ENCODE measurements at regions not wholly inside any gene's neighbourhood (a gene's known extent, or its start where the extent isn't known, plus 50 kb on each side); places are given as distances from the start of the nearest gene placed in this dataset.
A peak's percentile ranks its signal among the peaks of the same experiment; 100 is the strongest.

DNA sequence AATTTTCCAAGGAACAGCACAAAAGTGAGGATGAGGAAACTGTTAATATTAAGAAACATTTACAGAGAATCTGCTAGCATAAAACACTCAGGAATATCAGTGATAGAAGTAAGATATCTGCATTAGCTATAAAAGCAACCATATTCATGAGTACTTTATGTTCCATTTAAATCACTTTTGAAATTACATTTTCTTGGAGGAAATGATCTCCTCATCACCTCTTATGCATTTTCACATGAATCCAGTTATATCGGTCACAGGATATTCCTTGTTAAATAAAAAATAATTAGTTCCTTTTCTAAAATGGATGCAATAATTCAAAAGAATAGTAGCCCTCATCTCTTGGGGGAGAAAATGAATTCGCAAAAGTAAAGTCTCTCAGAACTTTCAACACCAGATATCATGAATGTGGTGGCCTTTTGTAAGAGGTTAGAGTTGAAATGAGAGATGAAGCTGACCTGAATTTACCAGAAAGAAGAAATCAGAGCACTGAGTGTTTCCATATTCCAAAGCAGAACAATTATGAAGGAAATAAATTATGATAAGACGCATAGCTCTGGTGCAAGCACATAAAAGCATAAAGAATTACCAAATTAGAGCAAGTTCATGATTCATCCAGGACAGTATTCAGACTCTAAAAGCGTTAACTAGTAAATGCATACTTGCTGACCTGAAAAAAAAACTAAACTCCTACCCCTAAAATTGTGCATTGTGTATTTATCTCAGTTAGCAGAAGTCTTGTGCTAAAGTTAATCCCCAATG, 321.9 kb upstream of the CCDC54 start:
- ATAC-seq (ENCODE audit: low FRiP score) (no peak), DNase-seq (no peak)
- no peak overlapping the region for H3K27ac ChIP-seq (ENCODE audit: low read depth in 1 of 2, low read length in 2 of 2)
- 87 to 91% methylated on average over 4 of the region's 4 CpGs for WGBS, 2 donors
- no peaks in the 10 kb centered on the region for H3K27me3 ChIP-seq (ENCODE audit: control insufficient read depth in 1 of 2, insufficient read depth in 2 of 2, low read length in 1 of 2)
- no peak overlapping the region for H3K4me3 ChIP-seq (ENCODE audit: low read length in 2 of 2)
- no peaks in the 10 kb centered on the region for H3K4me1 ChIP-seq (ENCODE audit: control insufficient read depth in 1 of 2, insufficient read depth in 2 of 2, low read length in 2 of 2)
- intact Hi-C loops (cut with DNase I): no loop called here
- no peaks in the 10 kb centered on the region for H3K36me3 ChIP-seq (ENCODE audit: control insufficient read depth in 1 of 2, insufficient read depth in 2 of 2, low read length in 1 of 2)
- peaks cover 2% of the 10 kb centered on the region for H3K9me3 ChIP-seq (ENCODE audit: control insufficient read depth, low read length)

DNA sequence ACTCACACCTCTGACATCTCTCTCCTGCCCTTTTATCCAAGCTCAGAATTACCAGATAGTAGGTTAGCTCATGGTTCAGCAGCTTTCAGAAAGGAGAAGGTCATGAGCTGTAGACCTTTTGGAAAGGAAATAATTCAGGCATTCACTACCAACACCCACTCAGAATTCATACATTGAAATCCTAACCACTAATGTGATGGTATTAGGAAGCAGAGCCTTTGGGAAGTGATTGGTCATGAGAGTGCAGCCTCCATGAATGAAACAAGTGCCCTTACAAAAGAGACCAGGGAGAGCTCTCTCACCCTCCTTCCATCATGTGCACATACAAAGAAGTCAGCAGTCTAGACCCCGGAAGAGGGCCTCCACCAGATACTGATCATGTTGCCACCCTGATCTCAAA, 315.8 kb upstream of the CCDC54 start:
- H3K4me3 ChIP-seq (ENCODE audit: low read length in 2 of 2): no peak overlapping the region
- H3K4me1 ChIP-seq (ENCODE audit: control insufficient read depth in 1 of 2, insufficient read depth in 2 of 2, low read length in 2 of 2): peaks cover 0 to 5% of the 10 kb centered on the region in 2 donors
- intact Hi-C loops (cut with DNase I): loop anchor here (5.0 kb wide), 2 partner anchors 229 to 234 kb away; no protein-coding TSS in a partner anchor
- no peaks in the 10 kb centered on the region for H3K27me3 ChIP-seq (ENCODE audit: control insufficient read depth in 1 of 2, insufficient read depth in 2 of 2, low read length in 1 of 2)
- DNase-seq (no peak), ATAC-seq (ENCODE audit: low FRiP score) (no peak)
- whole genome bisulfite sequencing, 2 donors: 84 to 97% methylated on average over 1 of the region's 1 CpG
- H3K27ac ChIP-seq (ENCODE audit: low read depth in 1 of 2, low read length in 2 of 2): no peak overlapping the region
- no peaks in the 10 kb centered on the region for H3K36me3 ChIP-seq (ENCODE audit: control insufficient read depth in 1 of 2, insufficient read depth in 2 of 2, low read length in 1 of 2)
- H3K9me3 ChIP-seq (ENCODE audit: control insufficient read depth, low read length): peaks cover 2% of the 10 kb centered on the region

DNA sequence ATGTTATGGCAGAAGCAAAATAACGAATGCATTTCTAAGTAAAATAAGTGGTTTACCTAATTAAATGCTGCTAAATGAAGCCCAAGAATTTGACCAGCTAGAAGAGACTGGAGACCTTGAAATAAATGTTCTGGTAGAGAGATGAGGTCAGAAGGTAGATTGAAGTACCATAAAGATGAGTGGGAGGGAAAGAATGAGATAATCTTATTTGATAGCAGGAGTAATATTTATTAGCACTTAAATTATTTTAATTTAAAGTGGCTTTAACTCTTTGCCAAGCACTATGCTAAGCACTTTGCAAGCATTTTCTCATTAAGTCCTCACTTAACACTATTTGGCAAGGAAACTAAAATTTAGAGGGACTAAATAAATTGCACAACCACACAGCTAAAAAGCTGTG, 314.9 kb upstream of the CCDC54 start:
- WGBS, 2 donors: 87 to 88% methylated on average over 1 of the region's 1 CpG
- Histone ChIP-seq H3K27ac (ENCODE audit: low read depth in 1 of 2, low read length in 2 of 2) (no peak overlapping the region), H3K36me3 (ENCODE audit: control insufficient read depth in 1 of 2, insufficient read depth in 2 of 2, low read length in 1 of 2) (no peaks in the 10 kb centered on the region), H3K9me3 (ENCODE audit: control insufficient read depth, low read length) (peaks cover 2% of the 10 kb centered on the region), H3K4me1 (ENCODE audit: control insufficient read depth in 1 of 2, insufficient read depth in 2 of 2, low read length in 2 of 2) (peaks cover 0 to 5% of the 10 kb centered on the region in 2 donors), H3K4me3 (ENCODE audit: low read length in 2 of 2) (no peak overlapping the region), H3K27me3 (ENCODE audit: control insufficient read depth in 1 of 2, insufficient read depth in 2 of 2, low read length in 1 of 2) (no peaks in the 10 kb centered on the region)
- ATAC-seq (ENCODE audit: low FRiP score): no peak
- no peak for DNase-seq
- intact Hi-C loops (cut with DNase I): loop anchor here (5.0 kb wide), 2 partner anchors 230 to 235 kb away; no protein-coding TSS in a partner anchor

DNA sequence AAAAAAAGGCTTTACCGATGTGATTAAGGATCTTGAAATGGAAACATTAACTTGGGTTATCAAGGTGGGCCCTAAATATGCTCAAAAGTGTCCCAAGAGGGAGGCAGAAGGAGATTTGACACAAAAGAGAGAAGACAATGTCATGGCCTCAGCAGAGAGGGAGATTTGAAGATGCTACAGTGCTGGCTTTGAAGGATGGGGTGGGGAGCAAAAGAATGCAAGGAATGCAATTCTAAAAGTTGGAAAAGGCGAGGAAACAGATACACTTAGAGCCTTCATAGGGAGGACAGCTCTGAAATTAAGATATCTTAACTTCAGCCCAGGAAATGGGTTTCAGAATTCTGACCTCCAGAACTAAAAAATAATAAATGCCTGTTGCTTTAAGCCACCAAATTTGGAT, 314.5 kb upstream of the CCDC54 start:
- 82 to 83% methylated on average over 2 of the region's 2 CpGs for WGBS, 2 donors
- no peaks in the 10 kb centered on the region for H3K27me3 ChIP-seq (ENCODE audit: control insufficient read depth in 1 of 2, insufficient read depth in 2 of 2, low read length in 1 of 2)
- intact Hi-C loops (cut with DNase I): loop anchor here (5.0 kb wide), 2 partner anchors 230 to 235 kb away; no protein-coding TSS in a partner anchor
- peaks cover 0 to 5% of the 10 kb centered on the region in 2 donors for H3K4me1 ChIP-seq (ENCODE audit: control insufficient read depth in 1 of 2, insufficient read depth in 2 of 2, low read length in 2 of 2)
- H3K9me3 ChIP-seq (ENCODE audit: control insufficient read depth, low read length): peaks cover 2% of the 10 kb centered on the region
- no peak for ATAC-seq (ENCODE audit: low FRiP score)
- H3K36me3 ChIP-seq (ENCODE audit: control insufficient read depth in 1 of 2, insufficient read depth in 2 of 2, low read length in 1 of 2): no peaks in the 10 kb centered on the region
- H3K27ac ChIP-seq (ENCODE audit: low read depth in 1 of 2, low read length in 2 of 2): no peak overlapping the region
- no peak for DNase-seq
- H3K4me3 ChIP-seq (ENCODE audit: low read length in 2 of 2): no peak overlapping the region

DNA sequence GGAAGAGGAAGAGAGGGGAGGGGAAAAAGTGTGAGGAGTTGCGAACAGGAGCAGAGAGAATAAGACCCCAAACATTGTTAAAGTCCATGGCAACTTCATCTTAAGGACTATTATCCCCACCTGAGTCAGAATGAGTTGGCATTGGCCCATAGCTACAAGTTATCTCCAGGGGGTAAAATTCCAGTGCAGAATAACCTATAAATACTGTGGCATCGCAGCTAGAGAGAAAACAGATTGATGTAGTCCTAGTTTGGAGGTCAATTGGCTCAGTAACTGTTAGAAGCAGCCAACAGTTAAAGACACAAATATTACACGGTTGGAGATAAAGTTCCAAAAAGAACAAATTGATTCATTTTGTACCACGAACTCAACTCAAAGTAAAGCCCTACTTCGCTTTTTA, 313.9 kb upstream of the CCDC54 start:
- Histone ChIP-seq H3K36me3 (ENCODE audit: control insufficient read depth in 1 of 2, insufficient read depth in 2 of 2, low read length in 1 of 2) (no peaks in the 10 kb centered on the region), H3K27ac (ENCODE audit: low read depth in 1 of 2, low read length in 2 of 2) (no peak overlapping the region), H3K4me3 (ENCODE audit: low read length in 2 of 2) (no peak overlapping the region), H3K4me1 (ENCODE audit: control insufficient read depth in 1 of 2, insufficient read depth in 2 of 2, low read length in 2 of 2) (peaks cover 0 to 5% of the 10 kb centered on the region in 2 donors), H3K27me3 (ENCODE audit: control insufficient read depth in 1 of 2, insufficient read depth in 2 of 2, low read length in 1 of 2) (no peaks in the 10 kb centered on the region), H3K9me3 (ENCODE audit: control insufficient read depth, low read length) (peaks cover 2% of the 10 kb centered on the region)
- intact Hi-C loops (cut with DNase I): loop anchor here (5.0 kb wide), 2 partner anchors 231 to 236 kb away; no protein-coding TSS in a partner anchor
- DNase-seq: no peak
- no peak for ATAC-seq (ENCODE audit: low FRiP score)
- WGBS, 2 donors: 21 to 22% methylated on average over 5 of the region's 5 CpGs

DNA sequence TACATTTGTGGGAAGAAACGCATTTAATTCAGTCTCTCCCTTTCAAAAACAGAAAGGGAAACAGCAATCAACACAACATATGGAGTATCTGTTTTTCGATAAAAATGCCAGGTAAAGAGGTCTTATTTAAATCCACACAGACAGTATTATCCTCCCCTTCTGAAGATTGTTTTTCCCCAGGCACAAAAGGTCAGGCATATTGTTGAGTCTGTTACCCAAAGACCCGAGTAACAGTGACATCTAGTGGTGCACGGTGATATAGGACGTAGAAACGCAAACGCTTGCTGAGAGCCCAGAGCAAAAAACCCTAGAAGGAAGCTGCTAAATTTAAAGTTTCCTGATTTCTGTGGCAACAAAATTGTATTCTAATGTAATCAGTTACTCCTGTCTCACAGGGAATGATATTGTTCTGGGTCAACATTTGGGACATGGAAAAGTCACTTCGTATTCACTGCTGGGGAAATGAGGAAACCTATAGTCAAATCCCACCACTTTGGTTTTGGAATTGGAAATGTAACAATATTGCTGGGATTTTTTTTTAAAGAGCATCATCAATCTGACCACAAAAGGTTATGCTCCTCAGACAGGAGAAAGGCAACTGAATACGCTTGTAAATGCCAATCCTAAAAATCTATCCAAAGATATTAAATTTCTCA, 312.7 kb upstream of the CCDC54 start:
- intact Hi-C loops (cut with DNase I): loop anchor here (5.0 kb wide), 3 partner anchors 232 to 447 kb away; no protein-coding TSS in a partner anchor
- peaks cover 2 to 5% of the 10 kb centered on the region in 2 donors for H3K4me1 ChIP-seq (ENCODE audit: control insufficient read depth in 1 of 2, insufficient read depth in 2 of 2, low read length in 2 of 2)
- DNase-seq (peak in 1 of 2 donors; percentile 60), ATAC-seq (ENCODE audit: low FRiP score) (peak; percentile 91)
- H3K9me3 ChIP-seq (ENCODE audit: control insufficient read depth, low read length): no peaks in the 10 kb centered on the region
- H3K27me3 ChIP-seq (ENCODE audit: control insufficient read depth in 1 of 2, insufficient read depth in 2 of 2, low read length in 1 of 2): no peaks in the 10 kb centered on the region
- no peaks in the 10 kb centered on the region for H3K36me3 ChIP-seq (ENCODE audit: control insufficient read depth in 1 of 2, insufficient read depth in 2 of 2, low read length in 1 of 2)
- H3K4me3 ChIP-seq (ENCODE audit: low read length in 2 of 2): no peak overlapping the region
- 10 to 11% methylated on average over 9 of the region's 9 CpGs for WGBS, 2 donors
- no peak overlapping the region for H3K27ac ChIP-seq (ENCODE audit: low read depth in 1 of 2, low read length in 2 of 2)

DNA sequence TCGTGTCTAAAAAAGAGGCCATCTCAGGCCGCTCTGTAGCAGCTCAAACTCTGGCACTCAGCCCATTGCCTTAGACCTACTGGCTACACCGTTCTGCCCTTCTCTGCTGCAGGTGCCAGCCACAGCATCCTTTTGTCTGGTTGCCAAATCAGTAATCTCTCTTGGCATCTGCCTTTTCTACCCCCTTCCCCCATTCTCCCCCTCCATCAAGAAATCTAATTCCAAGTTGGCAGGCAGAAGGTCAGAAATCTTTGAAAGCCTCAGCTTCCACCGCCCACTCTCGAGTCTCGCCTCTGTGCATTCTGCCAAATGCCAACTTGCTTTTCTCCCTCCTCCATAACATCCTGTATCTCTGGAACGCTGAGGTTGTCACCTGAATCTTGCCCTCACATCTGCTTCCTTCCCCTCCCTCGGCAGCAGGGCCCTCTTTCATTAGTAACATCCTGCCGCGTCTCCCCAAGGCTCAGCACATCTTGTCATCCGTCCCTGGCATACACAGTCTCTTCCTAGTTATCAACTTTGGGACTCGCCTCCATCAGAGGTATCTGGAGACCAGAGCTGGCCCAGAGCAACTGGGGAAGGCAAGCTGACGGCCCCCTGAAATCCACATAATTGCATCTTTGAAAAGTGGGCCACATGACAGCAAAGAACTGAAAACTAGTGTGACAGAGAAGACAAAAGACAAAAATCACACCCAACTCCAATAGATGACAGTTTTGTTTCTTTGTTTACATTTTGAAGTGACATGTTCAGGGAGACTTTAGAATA, 312.0 kb upstream of the CCDC54 start:
- 23% methylated on average over 13 of the region's 13 CpGs for WGBS, 2 donors
- Histone ChIP-seq H3K27ac (ENCODE audit: low read depth in 1 of 2, low read length in 2 of 2) (no peak overlapping the region), H3K9me3 (ENCODE audit: control insufficient read depth, low read length) (no peaks in the 10 kb centered on the region), H3K4me3 (ENCODE audit: low read length in 2 of 2) (no peak overlapping the region), H3K4me1 (ENCODE audit: control insufficient read depth in 1 of 2, insufficient read depth in 2 of 2, low read length in 2 of 2) (peaks cover 2 to 5% of the 10 kb centered on the region in 2 donors), H3K36me3 (ENCODE audit: control insufficient read depth in 1 of 2, insufficient read depth in 2 of 2, low read length in 1 of 2) (no peaks in the 10 kb centered on the region), H3K27me3 (ENCODE audit: control insufficient read depth in 1 of 2, insufficient read depth in 2 of 2, low read length in 1 of 2) (no peaks in the 10 kb centered on the region)
- DNase-seq: no peak
- intact Hi-C loops (cut with DNase I): loop anchor here in 1 of 2 donors (5.0 kb wide), 1 partner anchor 448 kb away; no protein-coding TSS in a partner anchor
- ATAC-seq (ENCODE audit: low FRiP score): peak; percentile 17

DNA sequence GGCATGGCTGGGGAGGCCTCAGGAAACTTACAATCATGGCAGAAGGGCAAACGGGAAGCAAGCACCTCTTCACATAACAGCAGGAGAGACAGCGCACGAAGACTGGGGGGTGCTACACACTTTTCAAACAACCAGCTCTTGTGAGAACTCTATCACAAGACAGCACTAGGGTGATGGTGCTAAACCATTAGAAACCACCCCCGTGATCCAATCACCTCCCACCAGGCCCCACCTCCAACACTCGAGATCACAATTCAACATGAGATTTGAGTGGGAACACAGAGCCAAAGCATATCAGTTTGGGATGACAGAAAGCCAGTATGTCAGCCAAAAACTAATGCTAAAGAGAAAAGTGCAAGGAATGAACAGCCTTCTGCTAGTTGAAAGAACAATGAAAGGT, 309.8 kb upstream of the CCDC54 start:
- Histone ChIP-seq H3K27ac (ENCODE audit: low read depth in 1 of 2, low read length in 2 of 2) (no peak overlapping the region), H3K4me3 (ENCODE audit: low read length in 2 of 2) (no peak overlapping the region), H3K27me3 (ENCODE audit: control insufficient read depth in 1 of 2, insufficient read depth in 2 of 2, low read length in 1 of 2) (no peaks in the 10 kb centered on the region), H3K4me1 (ENCODE audit: control insufficient read depth in 1 of 2, insufficient read depth in 2 of 2, low read length in 2 of 2) (peaks cover 2 to 5% of the 10 kb centered on the region in 2 donors), H3K9me3 (ENCODE audit: control insufficient read depth, low read length) (no peaks in the 10 kb centered on the region), H3K36me3 (ENCODE audit: control insufficient read depth in 1 of 2, insufficient read depth in 2 of 2, low read length in 1 of 2) (no peaks in the 10 kb centered on the region)
- WGBS, 2 donors: 78 to 80% methylated on average over 5 of the region's 5 CpGs
- DNase-seq (no peak), ATAC-seq (ENCODE audit: low FRiP score) (no peak)
- intact Hi-C loops (cut with DNase I): loop anchor here in 1 of 2 donors (5.0 kb wide), 1 partner anchor 450 kb away; no protein-coding TSS in a partner anchor

Data from aorta (tissue), 5 donors.